SIG-M5 treated with dmso at 0.1 percent for 504 hours (cell line): ENCODE measurements at regions not wholly inside any gene's neighbourhood (a gene's known extent, or its start where the extent isn't known, plus 50 kb on each side); places are given as distances from the start of the nearest gene placed in this dataset.

Source experiments
- DNase-seq: peaks from one replicate; lab custom pipeline; 2025; ENCODE audit not compliant: unreplicated experiment; lab: John Stamatoyannopoulos, UW

DNA sequence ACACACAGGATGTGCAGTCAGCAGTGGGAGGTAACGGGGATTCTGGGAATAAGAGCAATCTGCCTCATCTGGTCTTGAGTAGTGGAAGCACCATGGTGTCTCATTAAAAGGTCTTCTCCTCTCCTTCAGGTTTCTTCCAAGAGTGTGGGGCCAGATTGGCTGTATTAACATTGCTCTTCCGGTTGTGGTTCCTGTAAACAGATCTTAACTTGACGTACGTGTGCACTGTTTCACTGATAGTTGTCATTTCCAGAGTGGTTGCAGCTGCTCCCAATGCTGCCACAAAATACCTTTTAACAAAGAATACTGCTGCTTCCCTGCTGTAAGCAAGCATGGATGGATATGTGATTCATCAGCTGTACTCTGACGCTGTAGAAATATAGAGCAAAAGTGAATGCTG lies 1443.4 kb upstream of the TENM3 start:
- DNase-seq, result no peak

GRCh38 chr4:180805101-180805500 lies 1438.1 kb upstream of the TENM3 start:
- DNase-seq, result no peak

- DNase-seq, result no peak
Observed at GRCh38 chr4:180808862-180809261, 1434.3 kb upstream of the TENM3 start.

DNA sequence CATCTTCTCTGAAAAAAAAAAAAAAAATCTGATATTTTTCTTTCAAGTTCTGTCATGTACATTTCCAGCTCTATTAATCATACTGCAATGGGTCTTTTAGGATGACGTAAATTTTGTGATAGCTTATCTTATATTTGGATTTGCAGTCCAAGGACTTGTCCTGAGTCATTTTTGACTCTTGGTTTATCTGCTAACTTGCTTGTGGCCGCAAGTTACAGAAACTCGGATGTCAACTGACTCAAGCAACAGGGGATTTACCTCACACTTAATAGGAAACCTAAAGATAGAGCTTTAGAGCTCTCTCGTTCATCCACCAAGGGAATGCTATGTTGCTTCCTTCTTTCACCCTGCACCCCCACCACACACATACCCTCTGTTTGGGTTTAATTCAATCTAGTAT lies 1433.8 kb upstream of the TENM3 start:
- no peak for DNase-seq

DNA sequence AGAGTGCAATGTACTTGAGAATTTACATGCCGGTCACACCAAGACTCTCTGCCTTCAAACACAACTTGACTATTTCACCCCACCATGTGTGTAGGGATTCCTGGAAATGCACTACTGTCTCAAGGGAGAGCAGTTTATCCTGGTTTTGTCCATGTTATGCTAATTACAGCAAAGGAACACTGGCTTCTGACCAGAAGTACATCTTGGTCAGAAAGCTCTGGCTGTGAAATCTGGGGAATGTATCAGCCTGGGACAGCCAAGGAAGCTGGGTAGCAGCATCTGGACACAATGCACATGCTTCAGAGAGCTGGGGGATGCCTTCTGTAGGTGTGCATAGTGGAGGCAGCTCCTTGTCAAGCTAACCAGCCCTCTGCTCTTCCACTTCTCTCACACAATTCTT lies 1432.6 kb upstream of the TENM3 start:
- no peak for DNase-seq

- no peak for DNase-seq
Observed at GRCh38 chr4:180811556-180811955, 1431.6 kb upstream of the TENM3 start.

GRCh38 chr4:180812783-180813182 lies 1430.4 kb upstream of the TENM3 start:
- no peak for DNase-seq

GRCh38 chr4:180814875-180815417 lies 1428.3 kb upstream of the TENM3 start:
- DNase-seq, result no peak

- no peak for DNase-seq
Observed at GRCh38 chr4:180817529-180817928, 1425.7 kb upstream of the TENM3 start.

DNA sequence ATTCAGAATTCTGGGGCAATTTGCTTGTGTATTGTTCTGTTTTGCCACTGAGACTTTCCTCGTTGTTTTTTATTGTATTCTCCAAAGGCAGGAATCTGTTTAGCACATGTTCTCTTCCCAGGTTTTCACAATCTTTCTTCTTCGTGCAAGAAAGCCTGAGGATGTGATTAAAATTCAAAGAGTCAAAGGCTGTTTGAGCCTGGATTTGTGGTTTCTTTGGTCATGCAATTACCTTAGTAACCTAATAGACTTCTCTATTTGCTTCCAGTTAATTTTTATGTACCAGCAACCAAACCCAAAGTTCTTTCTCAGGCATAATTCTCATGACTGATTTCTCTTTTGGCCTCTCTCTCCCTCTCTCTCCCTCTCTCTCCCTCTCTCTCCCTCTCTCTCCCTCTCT lies 1420.1 kb upstream of the TENM3 start:
- no peak for DNase-seq

- DNase-seq, result no peak
Observed at GRCh38 chr4:180827232-180828009, 1415.8 kb upstream of the TENM3 start.

DNA sequence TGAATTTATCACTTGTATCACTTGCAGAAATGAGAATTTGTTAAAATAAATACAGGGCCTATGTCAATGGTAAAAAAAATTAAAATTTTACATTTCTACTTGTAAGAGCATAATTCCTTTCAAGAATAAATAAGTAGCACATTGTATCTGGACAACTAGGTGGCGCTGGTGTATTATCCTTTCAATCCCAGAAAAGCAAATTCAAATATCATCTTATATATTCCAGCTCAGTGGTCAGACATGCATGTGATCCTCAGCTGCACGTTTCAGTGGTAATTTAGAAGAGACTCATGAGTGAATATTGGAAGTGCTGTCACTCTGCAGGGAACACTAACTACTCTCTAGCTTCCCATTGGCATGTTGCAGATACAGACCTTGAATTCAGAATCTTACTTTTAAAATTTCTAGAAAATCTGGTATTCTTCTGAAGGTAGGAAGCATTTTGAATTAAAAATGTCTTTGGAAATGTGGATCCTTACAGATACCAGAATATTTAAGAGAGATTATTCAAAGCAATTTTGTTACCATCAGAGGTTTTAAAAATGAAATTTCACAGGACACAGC lies 1414.7 kb upstream of the TENM3 start:
- DNase-seq, result peak; percentile 26

GRCh38 chr4:180832073-180832472 lies 1411.1 kb upstream of the TENM3 start:
- no peak for DNase-seq

- DNase-seq, result no peak
Observed at GRCh38 chr4:180840142-180840541, 1403.1 kb upstream of the TENM3 start.

DNA sequence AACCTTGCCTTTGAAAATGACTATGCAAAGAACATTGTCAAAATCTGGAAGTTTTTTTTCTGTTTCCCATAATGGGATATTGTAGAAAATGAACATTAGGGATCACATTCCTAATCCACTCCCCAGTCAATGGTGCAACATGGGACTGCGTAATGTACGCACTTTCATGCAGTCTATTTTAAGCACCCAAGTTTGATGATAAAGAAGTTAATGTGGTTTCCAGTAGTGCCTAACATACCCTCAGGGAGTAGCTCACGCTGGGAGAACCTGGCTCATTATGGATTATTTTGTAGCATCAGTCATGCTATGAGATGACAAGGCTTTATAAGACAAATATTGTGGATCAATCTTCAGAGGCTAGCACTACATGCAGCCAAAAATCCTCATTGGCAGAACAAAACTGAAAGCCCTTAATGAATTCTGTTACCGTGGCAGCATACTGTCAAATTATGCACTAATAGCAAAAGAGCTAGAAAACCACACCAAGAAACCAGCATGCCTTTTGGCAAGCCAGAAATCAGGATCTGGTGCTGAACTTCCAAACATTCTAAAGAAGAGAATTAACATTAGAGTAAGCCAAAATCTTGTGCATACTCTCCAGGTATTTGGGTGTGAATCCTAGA lies 1392.8 kb upstream of the TENM3 start:
- no peak for DNase-seq

DNA sequence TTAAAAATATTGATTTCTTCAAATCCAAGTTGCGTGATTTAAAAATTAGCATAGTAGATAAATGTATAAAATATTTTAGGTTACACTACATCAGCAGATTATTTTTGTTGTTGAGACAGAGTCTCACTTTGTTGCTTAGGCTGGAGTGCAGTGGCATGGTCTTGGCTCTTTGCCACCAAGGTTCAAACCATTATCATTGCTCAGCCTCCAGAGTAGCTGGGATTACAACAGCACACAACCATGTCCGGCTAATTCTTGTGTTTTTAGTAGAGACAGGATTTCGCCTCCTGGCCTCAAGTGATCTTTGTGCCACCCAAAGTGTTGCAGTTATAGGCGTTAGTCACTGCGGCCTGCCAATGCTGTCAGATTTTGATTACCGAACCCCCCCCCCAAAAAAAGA lies 1390.5 kb upstream of the TENM3 start:
- DNase-seq, result no peak

GRCh38 chr4:180855184-180855583 lies 1388.0 kb upstream of the TENM3 start:
- DNase-seq, result no peak

DNA sequence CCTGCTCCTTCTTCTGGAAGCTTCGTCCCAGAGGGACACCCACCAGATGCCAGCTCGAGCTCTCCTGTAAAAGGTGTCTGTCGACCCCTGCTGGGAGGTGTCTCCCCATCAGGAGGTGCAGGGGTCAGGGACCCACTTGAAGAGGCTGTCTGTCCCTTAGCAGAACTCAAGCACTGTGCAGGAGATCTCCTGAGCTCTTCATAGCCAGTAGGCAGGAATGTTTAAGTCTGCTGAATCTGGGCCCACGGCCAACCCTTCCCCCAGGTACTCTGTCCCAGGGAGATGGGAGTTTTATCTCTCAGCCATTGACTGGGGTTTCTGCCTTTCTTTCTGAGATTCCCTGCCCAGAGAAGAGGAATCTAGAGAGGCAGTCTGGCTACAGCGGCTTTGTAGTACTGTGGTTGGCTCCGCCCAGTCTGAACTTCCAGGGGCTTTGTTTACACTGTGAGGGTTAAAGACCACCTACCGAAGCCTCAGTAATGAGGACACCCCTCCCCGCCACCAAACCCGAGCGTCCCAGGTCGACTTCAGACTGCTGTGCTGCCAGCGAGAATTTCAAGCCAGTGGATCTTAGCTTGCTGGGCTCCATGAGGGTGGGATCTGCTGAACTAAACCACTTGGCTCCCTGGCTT lies 1383.0 kb upstream of the TENM3 start:
- DNase-seq, result no peak

GRCh38 chr4:180861651-180862050 lies 1381.6 kb upstream of the TENM3 start:
- DNase-seq, result no peak

DNA sequence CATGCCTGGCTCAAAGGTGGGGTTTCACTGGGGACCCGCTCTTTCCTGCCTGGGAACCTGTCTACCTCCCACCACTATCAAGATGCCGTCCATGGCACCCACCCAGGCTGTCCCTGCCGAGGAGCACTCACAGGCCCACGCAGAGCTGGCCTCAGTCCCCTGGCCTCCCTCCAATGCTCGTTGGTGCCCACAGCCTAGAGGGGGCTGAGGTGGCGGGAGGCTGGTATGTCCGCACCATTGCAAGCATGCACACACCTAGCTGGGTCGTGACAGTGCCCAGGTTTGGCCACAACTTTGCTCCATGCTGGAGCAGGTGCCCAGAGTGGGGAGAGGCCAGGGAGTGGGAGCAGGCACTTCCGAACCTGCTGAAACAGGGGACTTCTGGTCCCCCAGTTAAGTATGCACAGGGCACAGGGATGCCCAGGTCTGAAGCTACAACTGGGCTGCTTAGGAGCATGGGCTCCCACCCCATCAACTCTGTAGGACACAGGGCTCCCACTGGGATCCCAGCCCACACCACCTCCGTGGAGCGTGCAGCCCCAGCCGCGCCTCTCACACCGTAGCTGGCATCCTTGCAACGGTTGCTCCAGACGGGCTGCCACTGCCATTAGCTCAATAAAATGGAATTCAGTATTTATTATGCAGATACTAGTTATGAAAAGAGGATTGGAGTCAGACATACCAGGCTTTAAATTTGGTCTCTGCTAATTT lies 1376.1 kb upstream of the TENM3 start:
- DNase-seq, result no peak

DNA sequence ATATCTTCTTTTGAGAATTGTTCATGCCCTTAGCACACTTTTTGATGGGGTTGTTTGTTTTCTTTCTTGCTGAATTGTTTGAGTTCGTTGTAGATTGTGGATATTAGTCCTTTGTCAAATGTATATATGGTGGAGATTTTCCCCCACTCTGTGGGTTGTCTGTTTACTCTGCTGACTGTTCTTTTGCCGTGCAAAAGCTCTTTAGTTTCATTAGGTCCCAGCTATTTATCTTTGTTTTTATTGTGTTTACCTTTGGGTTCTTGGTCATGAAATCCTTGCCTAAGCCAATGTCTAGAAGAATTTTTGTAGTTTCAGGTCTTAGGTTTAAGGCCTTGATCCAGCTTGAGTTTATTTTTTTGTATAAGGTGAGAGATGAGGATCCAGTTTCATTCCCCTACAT lies 1372.6 kb upstream of the TENM3 start:
- DNase-seq, result no peak
